Mesendoderm (in vitro differentiated cells): ENCODE measurements at regions not wholly inside any gene's neighbourhood (a gene's known extent, or its start where the extent isn't known, plus 50 kb on each side); places are given as distances from the start of the nearest gene placed in this dataset.

Experiments used
- DNase-seq: peaks from one replicate; pipeline ENCODE4 v3.0.0; 2013
- H2AK5ac ChIP-seq: 2 replicates; pipeline ENCODE4 v1.6.1; 2013; ENCODE audit warnings: low read length, inconsistent platforms
- H2BK120ac ChIP-seq: 2 replicates; pipeline ENCODE4 v1.6.1; 2013; ENCODE audit warnings: low read depth, mild to moderate bottlenecking, low read length, moderate library complexity, mixed read lengths
- H2BK15ac ChIP-seq: replicated peaks from 2 replicates; pipeline ENCODE4 v1.6.1; 2013; ENCODE audit warnings: low read depth, mild to moderate bottlenecking, moderate library complexity
- H2BK5ac ChIP-seq: 2 replicates; pipeline ENCODE4 v1.6.1; 2013; ENCODE audit warnings: low read length, inconsistent platforms
- H3K18ac ChIP-seq: 2 replicates; pipeline ENCODE4 v1.6.1; 2013; ENCODE audit warnings: mild to moderate bottlenecking, low read length, mixed read lengths
- H3K23ac ChIP-seq: one replicate; pipeline ENCODE4 v1.6.1; 2013; ENCODE audit warnings: low read length
- H3K27ac ChIP-seq: 2 replicates; pipeline ENCODE4 v1.5.1; 2013; ENCODE audit warnings: low read depth, mild to moderate bottlenecking, inconsistent platforms, low read length, moderate library complexity
- H3K27me3 ChIP-seq: 2 replicates; pipeline ENCODE4 v1.6.1; 2013; ENCODE audit warnings: low read length, control low read depth, mild to moderate bottlenecking, inconsistent platforms; ENCODE audit not compliant: insufficient read depth, poor library complexity
- H3K36me3 ChIP-seq: 2 replicates; pipeline ENCODE4 v1.6.1; 2013; ENCODE audit warnings: low read length, inconsistent platforms; ENCODE audit not compliant: control insufficient read depth, insufficient read depth
- H3K4ac ChIP-seq: one replicate; pipeline ENCODE4 v1.6.1; 2013; ENCODE audit warnings: low read depth, mild to moderate bottlenecking, low read length, moderate library complexity
- H3K4me1 ChIP-seq: 2 replicates; pipeline ENCODE4 v1.6.1; 2013; ENCODE audit warnings: low read depth, low read length, inconsistent platforms; ENCODE audit not compliant: control insufficient read depth
- H3K4me2 ChIP-seq: 2 replicates; pipeline ENCODE4 v1.6.1; 2013; ENCODE audit warnings: low read length
- H3K4me3 ChIP-seq: 2 replicates; pipeline ENCODE4 v1.5.1; 2013; ENCODE audit warnings: mild to moderate bottlenecking, low read length
- H3K56ac ChIP-seq: one replicate; pipeline ENCODE4 v1.6.1; 2013; ENCODE audit warnings: low read length
- H3K79me1 ChIP-seq: 2 replicates; pipeline ENCODE4 v1.6.1; 2013; ENCODE audit warnings: low read length, inconsistent platforms
- H3K79me2 ChIP-seq: 2 replicates; pipeline ENCODE4 v1.6.1; 2013; ENCODE audit warnings: mild to moderate bottlenecking, low read length; ENCODE audit not compliant: control insufficient read depth, insufficient read depth
- H3K9ac ChIP-seq: 2 replicates; pipeline ENCODE4 v1.6.1; 2013; ENCODE audit warnings: low read length, inconsistent platforms
- H4K5ac ChIP-seq: one replicate; pipeline ENCODE4 v1.6.1; 2013; ENCODE audit warnings: low read length
- H4K8ac ChIP-seq: one replicate; pipeline ENCODE4 v1.6.1; 2013; ENCODE audit warnings: low read depth, mild to moderate bottlenecking, control low read depth, low read length, moderate library complexity
- WGBS: extraction: QIAGEN DNeasy Blood & Tissue Kit; methylation state at CpG from one replicate; pipeline ENCODE4 v1.1.7; 2013; ENCODE audit warnings: low lambda C conversion rate, missing lambda C conversion rate; ENCODE audit not compliant: insufficient coverage; ENCODE audit errors: extremely low coverage; 5-methylcytosine and 5-hydroxymethylcytosine counted together

DNA sequence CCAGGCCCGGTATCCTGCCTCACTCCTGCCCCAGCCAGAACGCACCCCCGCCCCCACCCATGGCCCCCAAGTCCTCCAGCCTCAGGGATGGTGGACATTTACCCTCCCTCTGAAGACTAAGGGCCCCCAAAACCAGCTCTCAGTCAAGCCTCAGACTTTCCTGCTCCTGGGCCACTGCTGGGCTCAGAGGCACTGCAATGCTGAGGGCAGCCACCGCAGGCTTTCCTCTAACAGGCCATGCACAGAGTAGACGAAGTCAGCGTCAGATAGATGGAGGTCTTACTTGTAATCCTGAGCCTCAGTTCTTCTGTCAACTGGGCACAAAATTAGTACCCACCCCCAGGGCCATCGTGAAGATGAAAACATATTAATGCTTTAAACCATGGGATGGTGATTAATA lies 92.6 kb downstream of the TTC32 start:
- Histone ChIP-seq H3K79me2 (no peaks in the 10 kb centered on the region), H3K27me3 (no peaks in the 10 kb centered on the region), H4K5ac (no peak overlapping the region), H3K56ac (no peak overlapping the region), H3K36me3 (no peaks in the 10 kb centered on the region), H2BK5ac (no peak overlapping the region), H3K4me1 (no peaks in the 10 kb centered on the region), H3K23ac (no peak overlapping the region), H3K4me2 (no peak overlapping the region), H3K4me3 (no peak overlapping the region), H3K79me1 (no peaks in the 10 kb centered on the region), H2BK15ac (no peak overlapping the region), H3K27ac (no peak overlapping the region), H3K9ac (no peak overlapping the region), H3K4ac (no peak overlapping the region), H3K18ac (no peak overlapping the region), H2BK120ac (no peak overlapping the region), H2AK5ac (no peak overlapping the region), H4K8ac (no peak overlapping the region)
- WGBS: no CpG with 5 or more reads among the region's 7 CpGs
- DNase-seq: no peak

DNA sequence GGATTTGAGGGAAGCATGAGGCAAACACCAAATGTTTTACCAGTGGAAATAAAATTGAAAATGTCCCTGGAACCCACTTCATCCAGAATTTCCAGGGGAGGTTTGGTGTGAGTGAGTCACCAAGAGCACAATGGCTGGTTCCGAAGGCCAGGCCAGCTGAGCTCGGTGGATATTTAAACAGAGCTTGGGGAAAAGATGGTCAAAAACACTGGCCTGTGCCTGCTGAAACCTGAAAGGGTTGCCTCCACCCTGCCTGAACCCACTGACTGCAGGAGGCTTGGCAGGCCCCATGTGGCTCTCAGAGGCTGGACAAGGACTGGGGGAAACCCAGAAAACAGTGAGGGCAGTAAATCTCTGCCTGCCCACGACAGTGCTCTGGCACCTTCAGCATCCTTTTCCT lies 93.9 kb downstream of the TTC32 start:
- H3K9ac ChIP-seq: no peak overlapping the region
- no peaks in the 10 kb centered on the region for H3K79me1 ChIP-seq
- no peak overlapping the region for H3K4ac ChIP-seq
- H3K27ac ChIP-seq: no peak overlapping the region
- WGBS: no CpG with 5 or more reads among the region's 3 CpGs
- H4K8ac ChIP-seq: no peak overlapping the region
- H3K56ac ChIP-seq: no peak overlapping the region
- H2BK5ac ChIP-seq: no peak overlapping the region
- no peak overlapping the region for H3K18ac ChIP-seq
- H2AK5ac ChIP-seq: no peak overlapping the region
- H3K4me2 ChIP-seq: no peak overlapping the region
- H3K23ac ChIP-seq: no peak overlapping the region
- H2BK120ac ChIP-seq: no peak overlapping the region
- H2BK15ac ChIP-seq: no peak overlapping the region
- H4K5ac ChIP-seq: no peak overlapping the region
- H3K27me3 ChIP-seq: no peaks in the 10 kb centered on the region
- H3K36me3 ChIP-seq: no peaks in the 10 kb centered on the region
- H3K79me2 ChIP-seq: no peaks in the 10 kb centered on the region
- H3K4me3 ChIP-seq: no peak overlapping the region
- H3K4me1 ChIP-seq: no peaks in the 10 kb centered on the region
- DNase-seq: no peak

GRCh38 chr2:19807346-19807745 lies 94.4 kb downstream of the TTC32 start:
- no peak overlapping the region for H4K5ac ChIP-seq
- H3K9ac ChIP-seq: no peak overlapping the region
- no peaks in the 10 kb centered on the region for H3K27me3 ChIP-seq
- no peak overlapping the region for H2BK120ac ChIP-seq
- no peak overlapping the region for H3K27ac ChIP-seq
- no peak overlapping the region for H3K4me3 ChIP-seq
- DNase-seq: no peak
- no peak overlapping the region for H2AK5ac ChIP-seq
- H4K8ac ChIP-seq: no peak overlapping the region
- H2BK15ac ChIP-seq: no peak overlapping the region
- no peak overlapping the region for H3K4ac ChIP-seq
- no peak overlapping the region for H2BK5ac ChIP-seq
- H3K36me3 ChIP-seq: no peaks in the 10 kb centered on the region
- no peaks in the 10 kb centered on the region for H3K79me2 ChIP-seq
- H3K56ac ChIP-seq: no peak overlapping the region
- H3K18ac ChIP-seq: no peak overlapping the region
- H3K79me1 ChIP-seq: no peaks in the 10 kb centered on the region
- H3K4me2 ChIP-seq: no peak overlapping the region
- H3K23ac ChIP-seq: no peak overlapping the region
- no peaks in the 10 kb centered on the region for H3K4me1 ChIP-seq

- no peak overlapping the region for H2BK15ac ChIP-seq
- H3K18ac ChIP-seq: no peak overlapping the region
- H3K79me2 ChIP-seq: no peaks in the 10 kb centered on the region
- no peak for DNase-seq
- no peak overlapping the region for H3K4ac ChIP-seq
- no peak overlapping the region for H3K4me2 ChIP-seq
- no peak overlapping the region for H4K5ac ChIP-seq
- no peaks in the 10 kb centered on the region for H3K79me1 ChIP-seq
- no peaks in the 10 kb centered on the region for H3K4me1 ChIP-seq
- no peak overlapping the region for H2BK5ac ChIP-seq
- H2AK5ac ChIP-seq: no peak overlapping the region
- H3K4me3 ChIP-seq: no peak overlapping the region
- no peak overlapping the region for H2BK120ac ChIP-seq
- no peaks in the 10 kb centered on the region for H3K36me3 ChIP-seq
- H3K23ac ChIP-seq: no peak overlapping the region
- H3K56ac ChIP-seq: no peak overlapping the region
- H3K27ac ChIP-seq: no peak overlapping the region
- H3K27me3 ChIP-seq: no peaks in the 10 kb centered on the region
- H3K9ac ChIP-seq: no peak overlapping the region
- H4K8ac ChIP-seq: no peak overlapping the region
- no CpG with 5 or more reads among the region's 2 CpGs for WGBS
These were observed 95.2 kb downstream of the TTC32 start for GRCh38 chr2:19806591-19806990.

DNA sequence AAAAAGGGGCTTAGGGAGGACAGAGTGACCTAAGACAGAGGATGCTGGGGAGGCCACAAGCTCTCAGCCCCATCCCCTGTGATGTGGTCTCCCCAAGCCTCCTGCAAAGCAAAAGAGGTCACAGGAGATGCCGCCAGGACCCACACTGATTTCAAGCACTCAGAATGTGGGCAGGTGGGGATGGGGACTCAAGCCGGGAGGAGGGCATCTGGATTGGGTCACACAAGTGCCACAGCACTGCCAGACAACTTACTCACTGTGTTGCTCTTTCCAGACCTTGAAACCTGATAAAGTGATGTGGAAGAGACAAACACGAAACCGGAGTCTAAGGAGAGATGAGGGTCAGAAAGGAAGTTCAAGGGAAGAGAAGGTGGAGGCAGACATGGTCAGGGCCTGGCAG lies 95.7 kb downstream of the TTC32 start:
- Histone ChIP-seq H3K79me2 (no peaks in the 10 kb centered on the region), H3K23ac (no peak overlapping the region), H3K27ac (no peak overlapping the region), H3K79me1 (no peaks in the 10 kb centered on the region), H3K9ac (no peak overlapping the region), H3K4me1 (no peaks in the 10 kb centered on the region), H3K4ac (no peak overlapping the region), H2BK5ac (no peak overlapping the region), H2AK5ac (no peak overlapping the region), H4K8ac (no peak overlapping the region), H4K5ac (no peak overlapping the region), H3K27me3 (no peaks in the 10 kb centered on the region), H3K18ac (no peak overlapping the region), H3K36me3 (no peaks in the 10 kb centered on the region), H2BK120ac (no peak overlapping the region), H3K56ac (no peak overlapping the region), H3K4me2 (no peak overlapping the region), H3K4me3 (no peak overlapping the region), H2BK15ac (no peak overlapping the region)
- WGBS: no CpG with 5 or more reads among the region's 4 CpGs
- DNase-seq: no peak

GRCh38 chr2:19805266-19805665 lies 96.5 kb downstream of the TTC32 start:
- Histone ChIP-seq H3K4me2 (no peak overlapping the region), H2BK15ac (no peak overlapping the region), H4K5ac (no peak overlapping the region), H3K36me3 (no peaks in the 10 kb centered on the region), H3K23ac (no peak overlapping the region), H2BK120ac (no peak overlapping the region), H3K56ac (no peak overlapping the region), H3K27me3 (no peaks in the 10 kb centered on the region), H3K79me2 (no peaks in the 10 kb centered on the region), H3K4me1 (no peaks in the 10 kb centered on the region), H3K27ac (no peak overlapping the region), H3K9ac (no peak overlapping the region), H2BK5ac (no peak overlapping the region), H4K8ac (no peak overlapping the region), H3K4ac (no peak overlapping the region), H2AK5ac (no peak overlapping the region), H3K4me3 (no peak overlapping the region), H3K18ac (no peak overlapping the region), H3K79me1 (no peaks in the 10 kb centered on the region)
- no peak for DNase-seq
- WGBS: no CpG with 5 or more reads among the region's 4 CpGs
